Adipocyte (in vitro differentiated cells): ENCODE measurements at regions not wholly inside any gene's neighbourhood (a gene's known extent, or its start where the extent isn't known, plus 50 kb on each side); places are given as distances from the start of the nearest gene placed in this dataset.

Experiments
- DNase-seq: peaks from one replicate; pipeline ENCODE4 v3.0.0-alpha.2; 2015; ENCODE audit warnings: low read depth
- H3K27me3 ChIP-seq: replicated peaks from 2 replicates; pipeline ENCODE4 v1.7.0; 2013; ENCODE audit warnings: mild to moderate bottlenecking, low read length, moderate library complexity; ENCODE audit not compliant: control insufficient read depth, insufficient read depth
- H3K36me3 ChIP-seq: 2 replicates; pipeline ENCODE4 v1.7.0; 2013; ENCODE audit warnings: low read length, mild to moderate bottlenecking, moderate library complexity; ENCODE audit not compliant: control insufficient read depth, insufficient read depth, severe bottlenecking
- H3K4me1 ChIP-seq: 2 replicates; pipeline ENCODE4 v1.7.0; 2013; ENCODE audit warnings: mild to moderate bottlenecking, low read length, moderate library complexity; ENCODE audit not compliant: control insufficient read depth, insufficient read depth
- H3K4me3 ChIP-seq: 2 replicates; pipeline ENCODE4 v1.7.0; 2013; ENCODE audit warnings: mild to moderate bottlenecking, low read length, moderate library complexity
- H3K9ac ChIP-seq: 2 replicates; pipeline ENCODE4 v1.7.0; 2013; ENCODE audit warnings: mild to moderate bottlenecking, low read length, moderate library complexity
- H3K9me3 ChIP-seq: 2 replicates; pipeline ENCODE4 v1.7.0; 2013; ENCODE audit warnings: mild to moderate bottlenecking, low read length, moderate library complexity; ENCODE audit not compliant: control insufficient read depth

DNA sequence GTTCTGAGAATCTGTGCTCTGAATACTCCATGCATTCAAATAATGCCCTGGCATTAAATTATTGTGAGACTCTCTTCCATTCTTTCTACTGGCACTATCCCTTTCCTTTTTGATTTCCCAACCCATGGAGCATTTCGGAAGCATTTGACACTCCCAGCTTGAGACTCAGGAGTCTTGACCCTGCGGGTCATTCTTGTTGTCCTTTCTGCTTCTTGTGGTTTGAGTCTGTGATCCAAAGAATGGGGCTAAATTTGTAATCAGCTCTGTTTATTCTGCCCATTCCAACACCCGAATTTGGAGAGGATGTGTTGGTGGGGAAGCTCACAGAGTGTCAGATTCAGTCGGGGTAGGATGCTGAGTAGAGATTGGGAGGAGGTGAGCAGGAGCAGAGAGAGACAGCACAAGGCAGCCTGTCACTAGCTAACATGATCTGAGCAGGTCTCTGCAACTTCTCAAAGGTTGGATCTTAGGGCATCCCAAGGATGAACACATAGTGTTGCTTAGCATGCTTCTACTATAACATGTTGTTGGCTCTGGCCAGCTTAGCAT lies 80.4 kb upstream of the BMPER start:
- peaks cover 6% of the 10 kb centered on the region for H3K27me3 ChIP-seq
- no peak overlapping the region for H3K9ac ChIP-seq
- no peak for DNase-seq
- peaks cover 19% of the 10 kb centered on the region for H3K4me1 ChIP-seq
- H3K9me3 ChIP-seq: peaks cover 3% of the 10 kb centered on the region
- no peaks in the 10 kb centered on the region for H3K36me3 ChIP-seq
- H3K4me3 ChIP-seq: no peak overlapping the region

DNA sequence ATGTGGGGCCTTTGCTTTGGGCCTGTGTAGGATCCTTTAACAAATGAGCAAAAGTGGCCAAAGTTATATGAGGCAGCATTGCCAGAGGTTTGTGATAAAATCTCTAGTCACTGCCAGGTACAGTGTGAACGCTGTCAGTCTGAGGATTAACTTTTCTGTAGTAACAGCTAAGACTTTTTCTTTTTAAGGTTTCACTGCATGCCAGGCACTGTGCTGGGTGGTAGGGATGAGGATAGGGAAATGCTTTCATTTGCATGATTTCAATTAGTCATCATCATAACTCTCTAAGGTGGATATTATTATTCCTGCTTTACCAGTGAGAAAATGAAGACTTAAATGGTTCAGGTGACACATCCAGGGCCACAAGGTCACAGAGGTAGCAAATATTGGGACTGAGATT lies 79.7 kb upstream of the BMPER start:
- H3K9me3 ChIP-seq: no peaks in the 10 kb centered on the region

DNA sequence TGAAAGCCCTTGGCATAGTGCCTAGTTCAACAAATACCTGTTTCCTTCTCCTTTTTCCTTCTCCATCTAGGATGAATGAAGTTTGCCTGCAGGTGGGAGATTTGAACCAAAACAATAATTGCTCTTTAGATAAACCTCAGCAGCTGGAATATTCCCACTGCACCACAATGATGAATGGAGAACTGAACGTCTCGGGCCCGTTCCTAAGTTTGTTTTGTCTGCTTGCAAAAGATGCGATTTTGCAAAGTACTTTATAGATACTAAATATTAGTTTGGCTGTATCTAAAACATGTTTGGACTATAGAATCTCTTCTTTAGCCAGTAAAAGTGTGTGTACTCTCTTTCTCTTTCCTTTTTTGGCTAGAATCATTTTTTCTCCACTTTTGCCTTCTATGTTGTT lies 75.8 kb upstream of the BMPER start:
- H3K9me3 ChIP-seq: no peaks in the 10 kb centered on the region
- no peak overlapping the region for H3K4me3 ChIP-seq
- DNase-seq: no peak
- no peaks in the 10 kb centered on the region for H3K36me3 ChIP-seq
- H3K4me1 ChIP-seq: peaks cover 26% of the 10 kb centered on the region
- H3K27me3 ChIP-seq: peaks cover 6% of the 10 kb centered on the region
- no peak overlapping the region for H3K9ac ChIP-seq

More for the DNA sequence above, 79.7 kb upstream of the BMPER start:
- Histone ChIP-seq H3K9ac (no peak overlapping the region), H3K4me3 (no peak overlapping the region), H3K27me3 (peaks cover 6% of the 10 kb centered on the region), H3K4me1 (peaks cover 19% of the 10 kb centered on the region), H3K36me3 (no peaks in the 10 kb centered on the region)
- no peak for DNase-seq

DNA sequence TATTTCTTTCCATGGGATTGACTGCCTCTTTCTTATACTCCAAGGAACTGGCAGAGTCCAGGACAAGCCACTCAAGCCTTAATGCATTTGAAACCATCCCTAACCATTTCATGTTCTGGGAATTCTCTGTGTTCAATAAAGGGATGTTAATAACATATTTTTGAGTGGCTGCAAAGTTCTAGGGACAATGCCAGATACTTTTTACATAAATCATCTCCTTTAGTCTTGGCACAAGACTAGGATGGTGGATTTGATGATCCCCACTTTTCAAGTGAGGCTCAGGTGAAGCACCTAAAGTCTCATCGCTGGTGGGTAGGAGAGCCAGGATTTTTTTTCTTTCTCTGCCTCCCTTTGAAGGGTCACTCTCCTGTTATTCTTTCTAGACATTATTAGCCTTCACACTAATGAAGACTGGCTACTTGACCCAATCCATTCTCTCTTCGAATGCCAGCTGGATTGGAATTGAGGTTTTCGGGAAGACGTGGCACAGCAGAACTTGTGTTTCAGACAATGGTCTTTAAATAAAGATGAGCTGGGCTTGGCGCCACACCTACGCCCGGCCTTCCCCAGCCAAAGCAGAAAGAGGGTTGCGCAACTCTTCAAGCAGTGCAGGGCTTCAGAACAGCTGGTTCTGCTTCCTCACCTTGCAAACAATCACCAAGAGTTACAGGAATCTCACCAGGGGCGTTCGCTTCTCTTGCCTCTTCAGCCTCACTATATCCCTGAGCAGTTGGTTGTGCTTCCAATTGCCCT lies 73.8 kb upstream of the BMPER start:
- Histone ChIP-seq H3K27me3 (peaks cover 6% of the 10 kb centered on the region), H3K9ac (no peak overlapping the region), H3K4me1 (peaks cover 17% of the 10 kb centered on the region), H3K4me3 (peak overlapping the region; percentile 3), H3K36me3 (no peaks in the 10 kb centered on the region), H3K9me3 (no peaks in the 10 kb centered on the region)
- DNase-seq: peak; percentile 36

DNA sequence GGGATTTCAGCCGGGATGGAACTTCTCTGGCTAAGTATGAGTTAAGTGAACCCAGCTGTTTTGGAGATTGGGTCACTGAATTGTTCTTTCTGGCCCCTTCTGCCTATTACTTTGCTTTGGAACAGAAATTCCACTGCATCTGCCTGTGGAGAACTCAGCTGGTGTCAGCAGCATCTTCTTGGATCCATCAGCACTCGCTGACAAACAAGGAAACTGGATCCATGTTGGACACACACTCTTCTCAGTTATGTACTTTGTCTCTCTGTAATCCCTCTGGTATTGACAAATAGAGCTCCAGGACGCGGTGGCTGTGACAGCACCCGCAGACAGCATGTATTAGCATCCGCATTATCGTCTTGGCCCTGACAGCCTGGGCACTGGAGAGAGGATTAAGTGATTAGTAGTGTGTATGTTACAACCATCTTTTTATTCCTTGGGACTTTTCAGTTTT lies 73.0 kb upstream of the BMPER start:
- Histone ChIP-seq H3K9ac (no peak overlapping the region), H3K36me3 (no peaks in the 10 kb centered on the region), H3K4me1 (peaks cover 17% of the 10 kb centered on the region), H3K4me3 (no peak overlapping the region), H3K27me3 (peaks cover 6% of the 10 kb centered on the region), H3K9me3 (no peaks in the 10 kb centered on the region)
- DNase-seq: no peak

DNA sequence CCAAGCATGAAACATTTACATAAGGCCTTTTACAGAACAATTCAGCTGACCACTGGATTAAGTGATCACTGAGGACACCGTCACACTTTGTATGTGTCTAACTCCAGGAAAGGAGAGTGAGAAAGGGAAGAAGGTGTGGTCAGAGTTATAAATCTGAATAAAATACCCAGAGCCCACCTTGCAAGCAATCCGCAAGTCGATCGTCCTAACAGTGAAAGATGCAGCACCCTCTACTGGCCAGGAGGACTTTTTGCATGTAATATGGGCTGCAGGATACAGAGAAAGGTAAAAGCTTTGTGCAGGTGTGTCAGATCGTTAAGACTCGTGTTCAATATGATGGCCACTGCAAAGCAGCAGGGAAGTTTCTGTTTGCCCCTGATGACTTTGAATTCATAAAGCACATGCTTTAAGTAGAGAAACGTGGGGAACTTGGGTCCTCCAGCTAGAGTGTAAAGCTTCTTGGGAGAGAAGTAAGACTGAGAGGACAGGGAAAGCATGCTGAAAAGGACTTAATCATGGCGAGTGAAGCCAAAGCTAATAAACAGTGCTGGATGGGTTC lies 68.5 kb upstream of the BMPER start:
- Histone ChIP-seq H3K9me3 (no peaks in the 10 kb centered on the region), H3K4me1 (peaks cover 14% of the 10 kb centered on the region), H3K27me3 (no peaks in the 10 kb centered on the region), H3K4me3 (no peak overlapping the region), H3K9ac (no peak overlapping the region), H3K36me3 (no peaks in the 10 kb centered on the region)
- no peak for DNase-seq

DNA sequence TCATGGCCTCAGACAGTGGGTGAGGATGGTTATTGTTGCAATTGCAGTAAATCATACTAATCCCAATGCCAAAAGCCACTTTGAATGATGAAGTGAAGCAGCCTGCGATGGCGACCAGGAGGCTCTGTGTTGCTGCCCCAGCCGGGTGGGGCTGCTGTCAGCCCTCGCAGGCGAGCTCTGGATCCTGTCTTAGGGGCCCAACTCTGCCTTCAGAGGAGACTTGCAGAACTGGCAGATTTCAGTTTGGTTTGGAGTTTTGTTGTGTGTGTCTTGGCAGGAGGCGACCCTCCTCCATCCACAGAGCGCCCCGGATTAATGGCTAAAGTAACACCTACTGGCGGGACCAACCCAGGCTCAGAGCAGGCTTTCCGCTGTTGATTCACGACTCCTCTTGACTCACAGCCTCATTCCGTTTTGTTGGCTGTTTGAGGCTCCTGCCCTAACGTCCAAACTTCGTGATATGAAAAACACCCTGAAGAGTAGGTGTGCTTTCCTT lies 67.9 kb upstream of the BMPER start:
- Histone ChIP-seq H3K4me1 (peaks cover 11% of the 10 kb centered on the region), H3K4me3 (no peak overlapping the region), H3K27me3 (no peaks in the 10 kb centered on the region), H3K9me3 (no peaks in the 10 kb centered on the region), H3K36me3 (no peaks in the 10 kb centered on the region), H3K9ac (no peak overlapping the region)
- DNase-seq: no peak

DNA sequence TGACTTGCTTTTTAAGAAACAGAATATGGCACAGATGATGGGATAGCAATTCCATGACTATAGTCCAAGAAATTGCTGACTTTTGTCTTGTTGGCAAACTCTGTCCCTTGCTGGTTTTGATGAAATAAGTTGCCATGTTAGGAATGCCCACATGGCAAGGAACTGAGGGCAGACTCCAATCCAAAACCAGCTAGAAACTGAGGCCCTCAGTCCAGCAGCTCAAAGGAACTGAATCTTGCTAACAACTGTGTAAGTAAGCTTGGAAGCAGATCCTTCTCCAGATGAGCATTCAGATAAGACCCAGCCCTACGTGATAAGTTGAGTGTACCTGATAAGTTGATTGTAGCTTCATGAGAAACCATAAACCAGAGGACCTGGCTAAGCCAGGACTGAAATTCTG lies 64.3 kb upstream of the BMPER start:
- no peaks in the 10 kb centered on the region for H3K9me3 ChIP-seq
- H3K27me3 ChIP-seq: no peaks in the 10 kb centered on the region
- H3K36me3 ChIP-seq: no peaks in the 10 kb centered on the region
- H3K4me1 ChIP-seq: peaks cover 21% of the 10 kb centered on the region
- H3K9ac ChIP-seq: no peak overlapping the region
- no peak for DNase-seq
- H3K4me3 ChIP-seq: no peak overlapping the region

DNA sequence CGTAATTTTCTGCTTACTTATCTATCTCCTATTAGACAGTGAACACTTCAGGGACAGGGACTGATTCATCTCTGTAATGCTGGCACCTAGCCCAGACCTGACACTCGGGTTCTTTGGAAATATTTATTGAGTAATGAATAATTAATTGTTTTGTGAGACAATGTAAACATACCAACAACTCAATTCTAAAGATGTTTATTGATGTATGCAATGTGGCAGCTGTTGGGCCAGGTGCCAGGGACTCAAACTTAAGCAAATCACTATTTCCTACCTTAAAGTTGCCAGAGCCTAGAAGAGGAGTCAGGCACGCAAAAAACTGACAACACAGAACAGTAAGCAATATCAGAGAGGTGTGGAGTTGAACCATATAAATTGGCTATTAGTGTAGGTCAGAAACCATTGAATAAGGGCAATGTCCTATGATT lies 63.6 kb upstream of the BMPER start:
- H3K27me3 ChIP-seq: no peaks in the 10 kb centered on the region
- H3K4me3 ChIP-seq: no peak overlapping the region
- DNase-seq: no peak
- H3K4me1 ChIP-seq: peaks cover 27% of the 10 kb centered on the region
- no peaks in the 10 kb centered on the region for H3K9me3 ChIP-seq
- H3K36me3 ChIP-seq: no peaks in the 10 kb centered on the region
- no peak overlapping the region for H3K9ac ChIP-seq

DNA sequence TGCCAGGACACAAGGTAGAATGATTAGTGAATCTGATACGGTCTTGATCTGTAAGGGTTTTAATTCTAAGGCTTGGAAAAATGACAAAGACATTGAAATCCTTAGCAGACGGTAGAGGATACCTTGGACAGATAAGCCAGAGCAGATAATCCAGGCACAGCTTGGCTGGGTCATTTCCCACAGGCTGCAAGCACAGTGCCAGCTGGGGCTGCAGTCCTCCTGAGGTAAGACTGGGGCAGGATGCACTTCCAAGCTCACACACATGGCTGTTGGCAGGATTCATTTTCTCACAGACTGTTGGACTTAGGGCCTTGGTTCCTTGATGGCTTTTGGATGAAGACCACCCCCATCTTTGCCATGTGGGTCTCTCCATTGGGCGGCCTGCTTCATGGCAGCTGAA lies 63.2 kb upstream of the BMPER start:
- H3K27me3 ChIP-seq: no peaks in the 10 kb centered on the region
- no peaks in the 10 kb centered on the region for H3K9me3 ChIP-seq
- no peak overlapping the region for H3K9ac ChIP-seq
- H3K4me1 ChIP-seq: peaks cover 27% of the 10 kb centered on the region
- DNase-seq: no peak
- no peak overlapping the region for H3K4me3 ChIP-seq
- no peaks in the 10 kb centered on the region for H3K36me3 ChIP-seq

DNA sequence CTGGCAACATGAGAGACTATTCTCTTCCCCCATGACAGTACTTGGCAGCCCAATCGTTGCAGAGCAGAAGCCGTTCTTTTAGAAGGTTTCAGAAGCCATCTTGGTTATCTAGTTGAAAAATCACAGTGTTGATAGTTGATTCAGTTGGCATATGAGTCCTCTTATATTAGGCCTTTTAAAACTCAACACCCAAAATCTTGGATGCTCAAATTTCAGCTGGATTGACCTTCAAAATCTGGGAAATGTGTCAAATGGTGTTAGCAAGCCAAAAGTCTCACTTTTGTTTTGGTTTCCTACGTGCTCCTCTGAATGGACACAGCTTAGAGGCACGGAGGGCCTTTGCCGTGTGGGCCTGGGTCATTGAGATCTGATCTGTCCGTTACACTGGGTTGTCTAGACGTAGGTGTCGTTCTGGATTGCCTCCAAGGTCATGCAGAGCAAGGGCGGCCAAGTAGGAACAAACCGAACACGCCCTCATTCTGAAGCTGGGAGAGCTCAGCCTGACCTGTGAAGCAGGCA lies 59.3 kb upstream of the BMPER start:
- H3K9me3 ChIP-seq: no peaks in the 10 kb centered on the region
- H3K9ac ChIP-seq: peak overlapping the region; percentile 48
- peak overlapping the region; percentile 45 for H3K4me3 ChIP-seq
- DNase-seq: no peak
- H3K27me3 ChIP-seq: no peaks in the 10 kb centered on the region
- H3K4me1 ChIP-seq: peaks cover 39% of the 10 kb centered on the region
- no peaks in the 10 kb centered on the region for H3K36me3 ChIP-seq
